A673 (cell line): ENCODE measurements at regions not wholly inside any gene's neighbourhood (a gene's known extent, or its start where the extent isn't known, plus 50 kb on each side); places are given as distances from the start of the nearest gene placed in this dataset.

Experiments used
- CTCF ChIP-seq: fragments of 300-800, 200-600 bp; sonication (generic); conservative IDR thresholded peaks from 2 replicates; pipeline ENCODE4 v1.5.1; 2017; ENCODE audit warnings: low read depth, mild to moderate bottlenecking, antibody characterized with exemption, low read length, moderate library complexity, mixed read lengths
- EZH2 ChIP-seq: fragments of 200-600 bp; sonication (generic); IDR thresholded peaks from 2 replicates; pipeline ENCODE4 v1.6.1; 2017; ENCODE audit warnings: borderline replicate concordance, low read depth, mild to moderate bottlenecking, mixed read lengths, antibody characterized with exemption, low read length; ENCODE audit not compliant: poor library complexity, severe bottlenecking

GRCh38 chr14:54126947-54127346, 170.3 kb upstream of the BMP4 start:
- no peak for TF ChIP-seq CTCF
- no peak for TF ChIP-seq EZH2
